MM.1S (cell line): ENCODE measurements at regions not wholly inside any gene's neighbourhood (a gene's known extent, or its start where the extent isn't known, plus 50 kb on each side); places are given as distances from the start of the nearest gene placed in this dataset.

ENCODE experiments used
- EZH2 ChIP-seq: fragments of 300-600 bp; sonication (generic); optimal IDR thresholded peaks from 2 replicates; pipeline ENCODE3; 2017; ENCODE audit warnings: low read depth, mild to moderate bottlenecking, antibody characterized with exemption, low read length, mixed read lengths
- TF ChIP-seq, protein P1 (sequence below): fragments of 300-600 bp; sonication (generic); IDR thresholded peaks from 2 replicates; pipeline ENCODE4 v1.5.1; 2016; ENCODE audit warnings: antibody characterized with exemption, low read length, mixed read lengths

DNA sequence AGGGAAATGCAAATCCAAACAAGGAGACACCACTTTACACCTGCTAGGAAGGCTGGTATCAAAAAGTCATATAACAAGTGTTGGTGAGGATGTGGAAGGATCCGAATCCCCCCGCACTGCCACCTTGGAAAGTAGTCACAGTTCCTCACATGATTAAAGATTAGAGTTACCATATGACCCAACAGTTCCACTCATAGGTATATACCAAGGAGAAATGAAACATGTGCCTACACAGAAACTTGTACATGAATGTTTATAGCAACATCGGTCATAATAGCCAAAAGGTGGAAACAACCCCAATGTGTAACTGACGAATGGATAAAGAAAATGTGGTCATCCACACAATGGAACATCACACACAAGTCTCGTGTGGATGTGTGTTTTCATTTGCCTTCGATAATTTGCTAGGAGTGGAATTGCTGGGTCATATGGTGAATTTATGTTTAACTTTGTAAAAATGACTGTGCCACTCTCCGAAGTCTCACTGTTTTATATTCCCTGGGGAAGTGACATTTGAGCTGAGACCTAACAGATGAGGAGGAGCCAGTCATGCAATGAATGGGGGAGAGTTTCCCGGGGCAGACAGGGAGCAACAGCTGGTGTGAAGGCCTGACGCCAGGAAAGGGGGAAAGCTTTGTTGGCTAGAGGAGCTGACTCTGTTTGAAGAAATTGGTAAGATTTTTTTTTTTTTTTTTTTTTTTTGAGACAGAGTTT lies 125.9 kb upstream of the MLN start:
- TF ChIP-seq, protein P1, sequence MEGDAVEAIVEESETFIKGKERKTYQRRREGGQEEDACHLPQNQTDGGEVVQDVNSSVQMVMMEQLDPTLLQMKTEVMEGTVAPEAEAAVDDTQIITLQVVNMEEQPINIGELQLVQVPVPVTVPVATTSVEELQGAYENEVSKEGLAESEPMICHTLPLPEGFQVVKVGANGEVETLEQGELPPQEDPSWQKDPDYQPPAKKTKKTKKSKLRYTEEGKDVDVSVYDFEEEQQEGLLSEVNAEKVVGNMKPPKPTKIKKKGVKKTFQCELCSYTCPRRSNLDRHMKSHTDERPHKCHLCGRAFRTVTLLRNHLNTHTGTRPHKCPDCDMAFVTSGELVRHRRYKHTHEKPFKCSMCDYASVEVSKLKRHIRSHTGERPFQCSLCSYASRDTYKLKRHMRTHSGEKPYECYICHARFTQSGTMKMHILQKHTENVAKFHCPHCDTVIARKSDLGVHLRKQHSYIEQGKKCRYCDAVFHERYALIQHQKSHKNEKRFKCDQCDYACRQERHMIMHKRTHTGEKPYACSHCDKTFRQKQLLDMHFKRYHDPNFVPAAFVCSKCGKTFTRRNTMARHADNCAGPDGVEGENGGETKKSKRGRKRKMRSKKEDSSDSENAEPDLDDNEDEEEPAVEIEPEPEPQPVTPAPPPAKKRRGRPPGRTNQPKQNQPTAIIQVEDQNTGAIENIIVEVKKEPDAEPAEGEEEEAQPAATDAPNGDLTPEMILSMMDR: no peak
- TF ChIP-seq EZH2: no peak
